ENCODE measurements at regions not wholly inside any gene's neighbourhood (a gene's known extent, or its start where the extent isn't known, plus 50 kb on each side); places are given as distances from the start of the nearest gene placed in this dataset.
"Not testable (repeated sequence)": the region's sequence is repeated elsewhere in the genome, so short reads cannot be mapped to it uniquely, and the experiment has no call there.

- no peak overlapping the region for H3K4me3 Mint-ChIP-seq
- ATAC-seq (ENCODE audit: low read depth) = no peak
- TF ChIP-seq CTCF (IDR thresholded peaks at IDR 0.05) = no peak
- no peaks in the 10 kb centered on the region for H3K4me1 Mint-ChIP-seq
- ChIA-PET CTCF (no interaction called here), POLR2A (no interaction called here)
- intact Hi-C loops (cut with micrococcal nuclease) = no loop called here
- H3K9me3 Mint-ChIP-seq = no peaks in the 10 kb centered on the region
- H3K36me3 Mint-ChIP-seq (ENCODE audit: low read depth) = no peaks in the 10 kb centered on the region
- H3K27me3 Mint-ChIP-seq = no peaks in the 10 kb centered on the region
- no peak overlapping the region for H3K27ac Mint-ChIP-seq
- DNase-seq = no peak
Observed at GRCh38 chr6:121694801-121695251, 259.4 kb downstream of the GJA1 start.

GRCh38 chr6:121695329-121695728 is 259.9 kb downstream of the GJA1 start:
- intact Hi-C loops (cut with micrococcal nuclease) = no loop called here
- Mint-ChIP-seq H3K4me1 (no peaks in the 10 kb centered on the region), H3K27ac (no peak overlapping the region), H3K36me3 (ENCODE audit: low read depth) (no peaks in the 10 kb centered on the region), H3K27me3 (no peaks in the 10 kb centered on the region), H3K9me3 (no peaks in the 10 kb centered on the region), H3K4me3 (no peak overlapping the region)
- ATAC-seq (ENCODE audit: low read depth) (no peak), DNase-seq (no peak)
- TF ChIP-seq CTCF (IDR thresholded peaks at IDR 0.05) = no peak
- ChIA-PET CTCF (no interaction called here), POLR2A (no interaction called here)

- no peaks in the 10 kb centered on the region for H3K4me1 Mint-ChIP-seq
- H3K27ac Mint-ChIP-seq = no peak overlapping the region
- intact Hi-C loops (cut with micrococcal nuclease) = no loop called here
- ATAC-seq (ENCODE audit: low read depth) (no peak), DNase-seq (no peak)
- H3K27me3 Mint-ChIP-seq = no peaks in the 10 kb centered on the region
- no peak for TF ChIP-seq CTCF (IDR thresholded peaks at IDR 0.05)
- ChIA-PET CTCF (no interaction called here), POLR2A (no interaction called here)
- no peak overlapping the region for H3K4me3 Mint-ChIP-seq
- H3K36me3 Mint-ChIP-seq (ENCODE audit: low read depth) = no peaks in the 10 kb centered on the region
- H3K9me3 Mint-ChIP-seq = no peaks in the 10 kb centered on the region
Observed at GRCh38 chr6:121697921-121698320, 262.5 kb downstream of the GJA1 start.

GRCh38 chr6:121698617-121699016 is 263.2 kb downstream of the GJA1 start:
- ATAC-seq (ENCODE audit: low read depth) = no peak
- Mint-ChIP-seq H3K4me1 (no peaks in the 10 kb centered on the region), H3K27me3 (no peaks in the 10 kb centered on the region), H3K4me3 (no peak overlapping the region), H3K9me3 (no peaks in the 10 kb centered on the region), H3K36me3 (ENCODE audit: low read depth) (no peaks in the 10 kb centered on the region), H3K27ac (no peak overlapping the region)
- no peak for TF ChIP-seq CTCF (IDR thresholded peaks at IDR 0.05)
- DNase-seq = no peak
- intact Hi-C loops (cut with micrococcal nuclease) = no loop called here
- CTCF ChIA-PET = no interaction called here
- POLR2A ChIA-PET = no interaction called here

- H3K9me3 Mint-ChIP-seq; intact Hi-C loops (cut with micrococcal nuclease); CTCF ChIA-PET; H3K36me3 Mint-ChIP-seq (ENCODE audit: low read depth); DNase-seq; H3K4me3 Mint-ChIP-seq; POLR2A ChIA-PET; H3K27ac Mint-ChIP-seq; ATAC-seq (ENCODE audit: low read depth); H3K27me3 Mint-ChIP-seq; H3K4me1 Mint-ChIP-seq: not testable (repeated sequence)
Observed at GRCh38 chr6:121703129-121703528, 267.7 kb downstream of the GJA1 start.

- no peaks in the 10 kb centered on the region for H3K36me3 Mint-ChIP-seq (ENCODE audit: low read depth)
Observed at GRCh38 chr6:121711472-121711871, 276.0 kb downstream of the GJA1 start.

More at GRCh38 chr6:121711472-121711871, 276.0 kb downstream of the GJA1 start:
- DNase-seq (no peak), ATAC-seq (ENCODE audit: low read depth) (no peak)
- Mint-ChIP-seq H3K4me1 (no peaks in the 10 kb centered on the region), H3K27ac (no peak overlapping the region), H3K9me3 (peaks cover 2% of the 10 kb centered on the region), H3K4me3 (no peak overlapping the region), H3K27me3 (no peaks in the 10 kb centered on the region)
- POLR2A ChIA-PET = no interaction called here
- no peak for TF ChIP-seq CTCF (IDR thresholded peaks at IDR 0.05)
- CTCF ChIA-PET = no interaction called here
- intact Hi-C loops (cut with micrococcal nuclease) = no loop called here

Measured in activated B cell treated with CpG ODN at 0.5 μM for 24 hours (primary cell).